ENCODE measurements at regions not wholly inside any gene's neighbourhood (a gene's known extent, or its start where the extent isn't known, plus 50 kb on each side); places are given as distances from the start of the nearest gene placed in this dataset.
"Not testable (repeated sequence)": the region's sequence is repeated elsewhere in the genome, so short reads cannot be mapped to it uniquely, and the experiment has no call there.

DNA sequence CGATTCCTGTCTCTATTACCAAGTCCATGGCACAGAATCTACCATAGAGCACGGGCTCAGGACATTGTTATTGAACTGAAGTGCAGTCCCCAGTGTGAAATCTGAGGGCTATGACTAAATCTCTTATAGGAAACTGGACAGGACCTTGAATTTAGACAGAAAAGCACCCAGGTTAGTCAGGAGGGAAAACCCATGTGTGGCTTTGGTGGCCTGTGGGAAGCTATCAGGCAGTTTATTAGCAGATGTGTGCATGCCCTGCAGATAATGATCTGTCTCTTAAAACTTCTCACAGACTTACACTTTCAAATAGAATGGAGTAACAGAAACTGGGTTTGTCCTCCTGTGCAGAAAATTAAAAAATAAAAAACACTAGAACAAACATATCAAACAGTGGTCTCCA is 610.0 kb upstream of the RAB6C start:
- DNase-seq = no peak

DNA sequence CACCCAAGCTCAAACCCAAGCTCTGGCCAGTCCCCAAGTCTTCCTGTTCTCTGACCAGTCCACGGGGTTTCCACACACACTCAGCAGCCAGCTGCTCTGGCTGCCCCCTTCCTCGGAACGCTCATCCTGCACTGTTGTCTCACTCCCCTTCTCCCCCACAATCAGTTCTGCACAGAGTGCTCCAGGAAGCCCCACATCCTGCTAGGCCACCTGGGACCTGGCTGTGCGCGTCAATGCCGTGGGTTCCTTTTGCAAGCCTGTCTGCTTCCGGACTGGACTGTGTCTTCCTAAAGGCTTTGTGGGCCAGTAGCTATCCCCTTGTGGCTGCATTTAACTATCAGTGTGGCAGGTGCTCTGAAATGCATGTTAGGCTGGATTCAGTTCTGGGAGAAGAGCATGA is 605.0 kb upstream of the RAB6C start:
- no peak for DNase-seq

DNA sequence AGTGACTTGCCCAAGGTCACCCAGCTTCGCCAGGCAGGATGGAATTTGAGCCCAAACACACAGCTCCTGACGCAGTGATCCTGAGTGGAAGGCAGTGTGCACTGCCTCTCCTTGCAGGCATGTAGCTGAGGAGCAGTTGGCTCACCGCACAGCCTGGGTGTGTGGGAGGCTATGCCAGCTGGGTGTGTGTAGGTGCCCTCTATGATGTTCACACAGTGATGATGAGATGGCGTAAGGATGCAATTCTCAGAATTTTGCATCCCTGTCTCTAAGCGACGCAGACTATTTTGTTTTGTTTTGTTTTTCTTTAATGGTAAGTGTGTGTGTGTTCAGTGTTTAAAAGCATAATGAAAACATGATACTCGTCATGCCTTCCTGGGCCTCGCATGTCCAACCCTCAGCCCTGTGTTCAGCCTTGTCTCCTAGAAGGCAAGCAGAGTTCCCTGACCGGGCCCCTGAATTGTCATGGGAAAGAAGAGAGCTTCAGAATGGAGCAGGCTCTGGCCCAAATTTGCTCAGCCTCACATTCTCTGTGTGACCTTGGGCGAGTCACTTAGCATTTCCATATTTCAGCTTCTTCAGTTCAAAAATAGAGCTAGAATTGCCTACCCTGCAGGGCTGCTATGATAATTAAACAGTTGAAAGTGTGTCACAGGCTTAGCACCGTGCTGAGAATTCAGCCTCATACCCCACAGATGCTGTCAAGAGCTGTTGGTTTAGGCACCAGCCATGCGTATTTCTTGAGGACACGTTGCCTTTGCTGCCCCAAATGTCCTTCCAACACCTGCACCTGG is 603.6 kb upstream of the RAB6C start:
- DNase-seq = no peak

DNA sequence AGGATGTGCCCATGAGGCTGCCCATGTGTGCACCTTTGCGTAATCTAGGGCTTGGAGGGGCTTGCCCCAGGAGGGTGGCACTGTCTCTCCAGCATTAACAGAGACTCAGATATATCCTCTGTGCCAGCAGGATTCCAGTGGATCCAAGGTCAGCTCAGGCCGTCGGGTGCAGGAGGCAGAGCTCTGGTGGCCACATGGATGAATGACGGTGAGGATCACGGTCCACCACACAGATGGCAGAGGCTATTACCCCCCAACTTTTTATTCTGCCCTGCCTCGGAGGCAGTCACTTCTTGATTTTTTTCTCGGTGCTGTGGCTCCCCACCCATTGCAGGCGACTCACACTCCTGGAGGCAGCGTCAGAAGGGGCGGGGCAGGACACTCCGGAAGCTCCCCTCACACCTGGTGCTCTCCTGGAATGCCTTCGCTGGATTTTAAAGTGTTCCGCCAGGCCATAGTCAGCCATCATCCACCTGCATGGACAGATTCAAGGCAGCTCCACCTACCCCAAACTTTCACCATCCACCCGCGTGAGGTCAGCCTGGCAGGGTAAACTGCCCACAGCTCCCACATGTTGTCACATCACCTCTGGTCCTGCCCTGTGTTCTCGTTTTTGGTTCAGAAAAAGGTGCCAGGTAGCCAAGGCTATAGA is 602.9 kb upstream of the RAB6C start:
- DNase-seq = no peak

DNA sequence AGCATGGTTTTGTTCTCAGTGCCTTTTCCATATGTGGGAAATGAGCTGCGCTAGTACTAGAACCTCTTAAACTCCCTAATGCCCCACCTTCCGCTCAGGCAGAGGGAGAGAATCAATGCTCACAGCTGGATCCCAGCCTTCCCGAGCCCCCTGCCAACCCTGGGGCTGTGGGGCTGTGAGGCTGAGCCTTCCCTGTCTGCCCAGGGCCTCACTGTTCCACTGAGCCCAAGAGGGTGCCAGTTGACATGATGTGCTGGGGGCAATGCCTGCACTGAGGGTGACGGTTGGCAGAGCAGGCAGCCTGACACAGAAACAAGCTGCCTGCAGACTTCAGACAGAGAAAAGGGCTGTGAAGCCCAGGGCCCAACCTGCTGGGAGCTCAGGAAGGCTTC is 602.4 kb upstream of the RAB6C start:
- DNase-seq = no peak

DNA sequence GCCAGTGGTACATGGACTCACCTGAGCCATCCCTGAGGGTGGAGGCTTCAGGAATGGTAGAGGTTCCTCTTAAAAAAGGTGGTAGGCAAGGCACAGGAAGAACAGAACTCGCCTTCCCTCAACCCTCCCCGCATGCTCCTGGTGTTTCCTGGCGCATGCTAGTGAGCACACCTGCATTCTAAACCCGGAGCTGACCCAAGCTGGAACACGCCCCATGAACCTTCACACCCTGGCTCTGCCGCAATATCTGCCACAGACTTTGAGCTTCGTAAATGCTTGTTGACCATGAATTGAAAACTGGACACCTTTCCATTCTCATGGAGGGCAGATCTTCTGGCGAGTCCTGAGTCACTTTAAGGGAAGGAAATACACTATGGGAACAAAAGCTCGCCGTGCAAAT is 601.3 kb upstream of the RAB6C start:
- no peak for DNase-seq

DNA sequence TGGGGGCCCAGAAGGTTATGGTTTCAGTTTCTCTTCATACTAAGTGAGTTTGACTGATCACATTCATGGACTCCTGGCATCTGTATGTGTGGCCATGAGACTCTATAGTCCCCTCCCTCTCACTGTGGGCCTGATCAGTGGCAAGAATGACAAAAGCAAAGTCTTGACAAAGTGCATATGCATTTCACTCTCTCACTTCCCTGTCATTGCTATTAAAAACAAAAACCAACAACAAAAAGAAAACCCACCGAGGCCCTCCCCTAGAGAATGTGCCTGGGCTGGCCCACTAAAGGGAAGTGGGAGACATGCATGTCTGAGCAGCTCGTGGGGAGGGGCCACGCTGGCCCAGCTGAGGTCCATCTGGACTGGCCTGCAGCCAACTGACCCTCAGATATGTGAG is 600.1 kb upstream of the RAB6C start:
- no peak for DNase-seq

DNA sequence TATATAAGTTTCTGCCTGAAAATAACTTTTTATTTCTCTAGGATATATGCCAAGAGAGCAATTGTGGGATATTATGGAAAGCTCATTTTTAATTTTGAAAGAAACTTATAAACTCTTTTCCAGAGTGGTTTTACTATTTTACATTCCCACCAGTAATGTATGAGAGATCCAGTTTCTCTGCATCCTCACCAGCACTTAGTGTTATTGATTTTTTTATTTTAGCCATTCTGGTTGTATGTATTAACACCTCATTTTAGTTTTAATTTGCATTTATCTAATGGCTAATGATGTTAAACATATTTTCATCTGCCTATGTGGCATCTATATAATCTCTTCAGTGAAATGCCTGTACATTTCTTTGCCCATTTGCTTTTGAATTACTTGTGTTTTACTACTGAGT is 597.7 kb upstream of the RAB6C start:
- DNase-seq = no peak

DNA sequence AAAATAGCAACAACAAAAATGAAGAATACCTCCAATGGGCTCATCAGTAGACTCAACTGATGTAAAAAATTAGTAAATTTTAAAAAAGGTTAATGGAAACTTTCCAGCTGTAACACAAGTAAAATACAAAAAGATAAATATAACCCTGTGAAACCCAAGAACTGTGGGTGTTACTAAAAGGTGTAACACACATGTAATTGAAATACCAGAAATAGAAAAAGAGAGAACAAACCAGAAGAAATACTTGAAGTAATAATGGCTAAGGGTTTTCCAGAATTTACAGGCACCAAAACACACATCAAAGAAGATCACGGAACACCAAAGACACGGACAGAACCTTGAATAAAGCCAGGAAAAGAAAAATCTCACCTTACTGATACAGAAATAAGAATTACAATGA is 590.6 kb upstream of the RAB6C start:
- no peak for DNase-seq

DNA sequence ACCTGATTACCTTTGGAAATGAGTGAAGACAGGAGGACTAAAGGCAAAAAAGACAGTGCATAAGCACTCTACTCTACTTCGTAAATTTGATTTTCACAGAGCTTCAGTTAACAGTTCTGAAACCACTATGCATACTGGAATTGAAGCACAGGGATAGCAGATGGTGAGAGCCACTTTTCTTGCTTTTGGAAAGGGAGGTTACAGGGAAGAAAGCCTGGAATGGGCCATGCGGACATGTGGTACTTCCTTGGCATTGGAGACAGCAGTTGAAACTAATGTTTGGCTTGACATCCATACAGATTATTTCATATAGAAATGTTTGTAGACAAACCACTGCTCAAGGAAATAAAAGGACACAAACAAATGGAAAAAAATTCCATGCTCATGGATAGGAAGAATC is 585.6 kb upstream of the RAB6C start:
- no peak for DNase-seq

DNA sequence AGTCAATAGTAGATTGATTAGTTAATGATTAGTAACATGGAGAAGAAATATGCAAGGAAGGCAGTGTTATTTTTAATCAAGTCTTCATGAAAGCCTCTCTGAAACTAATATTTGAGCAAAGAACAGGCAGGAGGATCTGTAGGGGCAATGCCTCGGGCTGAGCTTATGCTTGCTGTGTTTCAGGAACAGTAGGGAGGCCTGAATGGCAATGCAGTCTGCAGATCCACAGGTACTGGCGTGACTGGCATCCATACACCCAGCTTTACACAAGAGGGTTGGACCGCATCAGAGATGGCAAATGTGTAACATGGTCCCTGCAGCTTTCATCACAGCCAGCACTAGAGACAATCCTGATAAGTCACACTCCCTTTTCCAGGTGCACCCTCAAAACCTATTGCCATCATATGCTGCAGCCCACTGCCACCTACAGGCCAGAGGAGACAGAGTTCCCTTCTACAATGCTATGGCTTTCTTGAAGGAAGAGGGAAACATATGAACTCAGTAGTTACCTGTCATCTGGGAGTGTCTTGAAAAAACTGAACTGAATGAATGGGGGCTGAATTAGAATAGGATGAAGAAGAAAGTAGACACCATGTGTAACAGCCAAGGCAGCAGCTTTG is 582.4 kb upstream of the RAB6C start:
- DNase-seq = no peak

DNA sequence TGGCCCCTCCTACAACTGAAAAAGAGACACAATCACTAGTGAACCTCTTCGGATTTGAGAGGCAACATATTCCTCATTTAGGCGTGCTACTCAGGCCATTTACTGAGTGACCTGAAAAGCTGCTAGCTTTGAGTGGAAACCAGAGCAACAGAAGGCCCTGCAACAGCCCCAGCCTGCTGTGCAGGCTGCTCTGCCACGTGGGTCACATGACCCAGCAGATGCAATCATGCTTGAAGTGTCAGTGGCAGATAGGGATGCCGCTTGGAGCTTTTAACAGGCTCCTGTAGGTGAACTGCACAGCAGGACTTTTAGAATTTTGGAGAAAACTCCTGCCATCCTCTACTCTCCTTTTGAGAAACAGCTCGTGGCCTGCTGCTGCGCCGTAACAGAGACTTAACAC is 578.6 kb upstream of the RAB6C start:
- DNase-seq = no peak

DNA sequence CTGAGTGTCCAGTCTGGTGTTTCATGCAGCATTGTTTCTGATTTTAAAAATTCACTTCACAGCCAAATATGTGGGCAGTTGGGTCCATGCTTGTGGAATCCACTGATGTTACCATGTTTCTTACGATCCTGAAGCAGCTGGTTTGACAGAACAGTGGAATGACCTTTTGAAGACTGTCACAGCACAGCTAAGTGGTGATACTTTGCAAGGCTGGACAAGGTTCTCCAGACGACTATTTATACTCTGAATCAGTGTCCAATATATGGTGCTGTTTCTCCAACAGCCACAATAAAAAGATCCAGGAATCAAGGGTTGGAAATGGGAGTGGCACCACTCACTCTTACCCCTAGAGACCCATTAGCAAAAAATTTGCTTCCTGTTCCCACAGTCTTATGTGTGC is 577.4 kb upstream of the RAB6C start:
- DNase-seq = no peak

DNA sequence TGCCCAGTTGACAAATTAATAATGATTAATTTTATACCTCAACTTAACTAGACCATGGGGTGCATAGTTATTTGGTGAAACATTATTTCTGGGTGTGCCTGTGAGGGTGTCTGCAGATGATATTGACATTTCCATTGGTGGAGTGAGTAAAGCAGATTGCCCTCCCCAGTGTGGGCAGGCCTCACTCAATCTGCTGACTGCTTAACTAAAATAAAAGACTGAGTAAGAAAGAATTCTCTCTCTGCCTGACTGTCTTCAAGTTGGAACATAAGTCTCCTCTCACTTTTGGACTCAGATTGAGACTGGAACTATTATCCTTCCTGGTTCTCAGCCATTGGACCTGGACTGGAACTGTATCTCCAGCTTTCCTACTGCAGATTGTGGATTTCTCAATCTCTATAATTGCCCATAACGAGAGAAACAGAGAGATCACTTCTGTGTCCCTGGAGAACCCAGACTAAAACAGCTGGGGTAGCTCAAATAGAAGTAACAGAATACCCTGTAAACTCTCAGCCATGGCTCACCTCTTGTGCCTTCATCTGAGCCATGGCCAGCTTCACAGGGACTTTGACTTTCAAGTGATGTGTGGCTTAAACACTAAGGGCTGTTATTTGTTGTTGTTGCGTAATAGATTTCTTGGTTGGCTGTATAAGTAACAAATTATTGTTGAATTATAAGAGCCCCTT is 575.3 kb upstream of the RAB6C start:
- DNase-seq = no peak

DNA sequence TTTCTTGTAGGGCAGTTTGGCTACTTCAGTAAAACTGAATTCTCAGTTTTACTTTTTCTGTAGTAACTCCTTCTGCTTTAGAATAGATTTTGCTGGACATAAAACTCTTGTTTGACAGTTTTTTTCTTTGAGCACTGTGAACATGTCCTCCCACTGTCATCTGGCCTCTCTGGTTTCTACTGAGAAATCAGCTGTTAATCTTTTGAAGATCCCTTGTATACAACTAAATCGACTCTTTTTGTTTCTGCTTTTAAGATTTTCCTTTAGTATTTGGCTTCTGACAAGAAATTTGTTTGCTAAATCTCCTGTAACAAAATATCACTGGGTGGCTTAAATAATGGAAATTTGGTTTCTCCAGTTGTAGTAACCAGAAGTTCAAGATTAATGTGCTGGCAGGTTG is 570.9 kb upstream of the RAB6C start:
- DNase-seq = no peak

DNA sequence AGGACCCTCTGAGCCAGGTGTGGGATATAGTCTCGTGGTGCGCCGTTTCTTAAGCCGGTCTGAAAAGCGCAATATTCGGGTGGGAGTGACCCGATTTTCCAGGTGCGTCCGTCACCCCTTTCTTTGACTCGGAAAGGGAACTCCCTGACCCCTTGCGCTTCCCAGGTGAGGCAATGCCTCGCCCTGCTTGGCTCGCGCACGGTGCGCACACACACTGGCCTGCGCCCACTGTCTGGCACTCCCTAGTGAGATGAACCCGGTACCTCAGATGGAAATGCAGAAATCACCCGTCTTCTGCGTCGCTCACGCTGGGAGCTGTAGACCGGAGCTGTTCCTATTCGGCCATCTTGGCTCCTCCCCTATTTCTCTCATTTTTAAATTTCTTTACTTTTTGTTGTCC is 562.4 kb upstream of the RAB6C start:
- not testable (repeated sequence) for DNase-seq

DNA sequence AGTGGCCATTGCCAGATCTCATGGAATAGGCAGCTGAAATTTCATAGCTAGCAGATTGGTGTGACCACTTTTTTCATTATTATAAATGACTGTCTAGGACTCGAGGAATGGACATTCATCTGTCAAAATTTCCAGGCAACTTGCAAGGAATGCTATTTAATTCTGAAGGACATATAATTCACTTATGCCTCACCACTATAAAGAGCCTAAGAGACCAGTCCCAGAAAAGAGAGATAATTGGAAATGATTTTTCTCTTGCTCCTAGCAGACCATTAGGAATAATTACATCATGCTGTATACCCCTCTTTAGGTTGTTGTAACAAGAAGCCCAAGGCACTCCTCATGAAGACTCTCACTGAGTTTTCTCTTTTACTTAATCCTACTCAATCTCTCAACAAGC is 557.4 kb upstream of the RAB6C start:
- no peak for DNase-seq

DNA sequence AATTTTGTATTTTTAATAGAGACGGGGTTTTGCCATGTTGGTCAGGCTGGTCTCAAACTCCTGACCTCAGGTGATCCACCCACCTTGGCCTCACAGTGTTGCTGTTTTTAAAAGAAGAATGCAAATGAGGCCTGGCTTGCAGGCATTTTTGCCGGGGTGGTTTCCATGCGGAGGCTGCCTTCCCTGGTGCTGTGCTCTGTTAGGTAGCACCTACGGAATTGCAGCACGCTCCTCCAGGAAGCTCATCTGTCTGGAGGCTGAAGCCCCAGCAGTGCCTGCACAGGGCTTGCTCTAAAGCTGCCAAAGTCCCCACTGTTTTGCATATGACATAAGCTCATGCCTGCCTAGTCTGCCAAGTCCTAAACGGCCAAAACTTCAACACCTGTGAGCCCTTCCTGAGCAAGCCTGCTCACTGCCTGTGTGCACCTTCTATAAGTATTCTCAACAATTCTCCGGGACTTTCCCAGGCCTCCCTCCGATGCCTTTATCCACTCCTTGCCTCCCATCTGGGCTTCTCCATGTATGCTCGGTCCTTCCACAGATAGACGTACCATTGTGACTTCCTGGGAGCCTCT is 551.3 kb upstream of the RAB6C start:
- DNase-seq = no peak

DNA sequence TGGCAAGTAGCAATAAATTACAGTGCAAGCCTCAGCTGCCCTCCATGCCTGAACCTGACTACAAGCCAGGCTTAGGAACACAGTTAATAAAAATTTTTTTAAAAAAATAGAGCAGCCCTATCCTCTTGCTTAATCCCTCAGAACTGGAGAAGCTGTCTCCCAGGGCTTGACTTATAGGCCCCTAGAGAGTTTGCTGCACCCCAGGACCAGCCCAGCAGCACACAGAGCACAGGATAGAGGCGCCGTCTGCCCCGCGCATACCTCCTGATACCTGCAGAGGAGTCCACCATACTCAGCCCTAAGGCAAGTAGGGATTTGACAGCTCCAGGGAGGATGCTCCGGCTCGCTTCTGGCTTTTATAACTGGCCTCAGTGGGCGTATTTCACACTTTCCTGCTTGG is 548.6 kb upstream of the RAB6C start:
- DNase-seq = no peak

DNA sequence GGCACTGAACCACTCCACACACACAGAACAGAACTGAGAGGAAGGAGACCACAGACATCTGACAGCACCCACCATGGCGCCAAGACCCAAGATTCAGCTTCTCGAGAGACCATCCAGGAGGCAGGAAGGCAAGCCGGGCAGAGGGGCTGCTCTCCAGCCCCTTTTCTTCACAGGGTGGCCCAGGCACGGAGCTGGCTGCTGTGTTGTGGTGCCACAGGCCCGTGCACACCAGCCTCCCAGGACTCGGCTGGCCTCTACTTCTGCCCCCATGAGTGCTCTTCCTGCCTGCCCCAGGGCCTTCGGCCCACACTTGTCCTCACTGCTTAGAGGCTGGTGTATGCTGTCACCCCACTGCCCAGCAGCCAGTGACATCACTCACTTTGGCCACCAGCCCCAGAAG is 547.6 kb upstream of the RAB6C start:
- no peak for DNase-seq

DNA sequence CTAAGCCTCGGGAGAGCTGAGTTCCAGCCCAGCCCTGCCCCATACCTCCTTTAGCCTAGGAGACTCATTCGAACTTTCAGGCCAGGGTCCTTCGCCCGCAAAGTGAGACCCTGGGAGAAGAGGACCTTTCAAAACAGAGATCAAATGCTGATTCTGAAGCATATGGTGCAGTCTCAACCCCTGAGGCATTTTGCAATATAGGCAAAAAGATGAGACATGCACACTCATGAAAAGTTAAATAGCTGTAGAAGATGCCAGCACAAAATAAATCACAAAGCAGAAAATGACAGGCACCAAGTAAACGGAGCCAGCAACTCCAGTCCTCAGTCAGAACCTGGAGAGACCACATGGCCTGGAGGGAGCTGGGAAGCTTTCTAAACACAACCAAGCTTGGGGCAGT is 542.7 kb upstream of the RAB6C start:
- DNase-seq = no peak

DNA sequence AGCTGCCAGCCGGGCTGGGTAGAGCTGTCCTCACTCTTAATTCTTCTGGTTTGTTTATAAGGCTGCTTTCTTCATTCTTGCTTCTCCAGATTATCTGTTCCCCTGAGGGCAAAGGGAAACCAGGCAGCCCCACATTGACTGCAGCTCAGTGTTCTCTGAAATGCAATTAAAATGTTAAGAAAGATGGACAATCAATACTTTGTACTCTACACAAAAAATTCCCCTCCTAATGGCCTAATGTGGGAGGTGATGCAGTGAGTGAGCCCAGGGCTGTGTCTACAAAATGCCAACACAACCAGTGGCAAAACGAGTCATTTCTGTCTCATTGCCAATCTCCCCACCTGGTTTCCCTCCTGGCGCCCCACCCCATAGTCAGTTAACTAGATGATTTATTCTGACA is 541.7 kb upstream of the RAB6C start:
- no peak for DNase-seq

DNA sequence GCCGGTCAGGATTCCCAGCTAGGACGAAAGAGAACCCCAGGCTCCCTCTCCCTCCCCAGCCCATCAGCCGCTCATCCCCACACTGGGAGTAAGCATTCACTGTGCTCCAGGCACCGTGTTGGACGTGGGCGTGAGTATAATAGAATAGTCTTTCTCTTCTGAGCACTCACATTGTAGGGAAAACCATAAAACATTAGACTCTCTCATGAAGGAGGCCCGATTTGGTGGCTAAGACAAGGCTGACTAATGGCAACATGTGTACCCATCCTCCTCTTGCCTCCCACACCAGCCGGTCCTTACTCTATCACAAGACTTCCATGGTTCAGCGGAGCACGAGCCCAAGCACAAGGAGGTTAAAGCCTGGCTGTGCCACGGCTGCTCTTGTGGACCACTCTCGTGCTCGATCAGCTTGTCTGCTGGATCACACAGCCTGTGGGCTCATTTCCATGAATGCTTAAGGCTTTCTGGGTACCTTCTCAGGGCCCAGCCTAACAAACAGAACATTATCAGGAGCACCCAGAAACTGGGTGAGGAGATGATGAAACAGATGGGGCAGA is 540.9 kb upstream of the RAB6C start:
- DNase-seq = no peak

Data from T-helper 9 cell (primary cell).